GM12891 (cell line): ENCODE measurements at regions not wholly inside any gene's neighbourhood (a gene's known extent, or its start where the extent isn't known, plus 50 kb on each side); places are given as distances from the start of the nearest gene placed in this dataset.

Source experiments
- POLR2A ChIP-seq: IDR thresholded peaks from 2 replicates; pipeline ENCODE4 v1.6.1; 2011; ENCODE audit warnings: low read depth, low read length, control low read depth
- POLR2AphosphoS5 ChIP-seq: IDR thresholded peaks from 2 replicates; pipeline ENCODE4 v1.6.1; 2011; ENCODE audit warnings: low read depth, low read length, control low read depth
- SPI1 ChIP-seq: IDR thresholded peaks from 2 replicates; pipeline ENCODE4 v1.6.1; 2011; ENCODE audit warnings: low read depth, low read length, control low read depth
- TAF1 ChIP-seq: IDR thresholded peaks from 2 replicates; pipeline ENCODE4 v1.6.1; 2011; ENCODE audit warnings: low read depth, low read length, control low read depth

DNA sequence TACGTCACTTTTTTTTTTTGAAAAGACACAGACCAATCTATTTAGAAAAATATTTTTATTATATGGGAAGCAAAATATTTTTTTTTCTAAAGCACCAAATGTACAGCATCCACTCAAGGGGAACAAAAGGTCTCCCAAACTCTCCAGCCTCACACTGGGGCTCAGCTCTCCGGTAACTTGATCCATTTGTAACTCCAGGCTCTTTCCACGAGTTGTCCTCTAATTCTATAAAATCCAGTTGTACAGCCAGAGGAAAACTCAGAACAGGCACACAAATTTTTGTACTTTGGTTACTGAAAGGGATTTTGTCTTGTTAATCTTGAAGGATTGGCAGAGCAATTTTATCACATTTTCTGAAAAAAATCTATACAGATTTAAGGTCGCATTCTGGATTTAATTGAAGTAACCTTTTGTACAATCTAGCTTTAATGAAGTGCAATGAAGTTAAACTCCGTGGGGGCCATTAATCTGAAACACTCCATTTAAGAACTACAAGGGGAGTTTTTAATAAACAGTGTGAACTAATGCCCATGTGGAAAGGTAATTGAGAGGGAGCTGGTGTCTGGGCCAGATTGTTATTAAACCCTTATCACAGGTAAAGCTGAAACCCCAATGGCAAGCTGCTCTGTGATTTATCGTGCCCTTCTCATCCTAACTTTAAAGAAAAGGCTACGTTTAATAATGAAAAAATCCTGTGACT, 161.2 kb upstream of the FRG1 start:
- TF ChIP-seq POLR2A (no peak), TAF1 (no peak), POLR2AphosphoS5 (no peak), SPI1 (no peak)
